DMS 273 treated with DMSO at 0.1 percent for 48 hours (cell line): ENCODE measurements at regions not wholly inside any gene's neighbourhood (a gene's known extent, or its start where the extent isn't known, plus 50 kb on each side); places are given as distances from the start of the nearest gene placed in this dataset.
"Not testable (repeated sequence)": the region's sequence is repeated elsewhere in the genome, so short reads cannot be mapped to it uniquely, and the experiment has no call there.

Experiments
- DNase-seq: peaks from one replicate; lab custom pipeline; 2025; lab: John Stamatoyannopoulos, UW

DNA sequence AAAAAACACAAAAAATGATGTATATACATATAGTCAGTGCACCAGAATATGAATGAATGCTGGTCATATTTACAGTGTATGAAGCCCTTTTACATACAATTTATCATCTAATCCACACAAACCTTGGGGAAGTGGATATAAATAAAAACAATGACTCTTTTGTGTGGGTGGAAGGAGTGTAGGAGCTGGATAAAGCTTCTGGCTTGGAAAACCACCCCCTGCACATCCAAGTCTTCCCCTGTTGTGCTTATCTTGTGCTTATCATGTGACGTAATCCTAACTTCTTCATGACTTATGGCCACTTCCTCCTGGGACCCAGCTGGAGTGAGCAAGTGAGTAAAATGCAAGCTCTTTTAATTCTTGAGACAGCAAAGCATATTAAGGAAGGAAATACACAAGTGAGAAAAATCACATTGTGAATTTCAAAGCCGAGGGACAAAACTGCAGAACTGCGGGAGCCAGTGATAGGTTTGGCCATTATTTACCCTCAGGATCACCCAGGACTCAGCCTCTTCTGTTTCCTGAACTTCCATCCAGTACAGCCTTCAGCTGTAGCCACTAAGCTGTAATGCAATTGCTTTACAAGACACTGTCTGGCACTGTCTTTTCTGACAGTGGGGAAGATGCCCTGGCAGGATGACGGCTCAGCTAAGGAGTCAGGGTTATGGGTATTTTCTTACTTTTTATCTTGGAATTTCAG is 104.0 kb upstream of the PPM1J start:
- DNase-seq: no peak

DNA sequence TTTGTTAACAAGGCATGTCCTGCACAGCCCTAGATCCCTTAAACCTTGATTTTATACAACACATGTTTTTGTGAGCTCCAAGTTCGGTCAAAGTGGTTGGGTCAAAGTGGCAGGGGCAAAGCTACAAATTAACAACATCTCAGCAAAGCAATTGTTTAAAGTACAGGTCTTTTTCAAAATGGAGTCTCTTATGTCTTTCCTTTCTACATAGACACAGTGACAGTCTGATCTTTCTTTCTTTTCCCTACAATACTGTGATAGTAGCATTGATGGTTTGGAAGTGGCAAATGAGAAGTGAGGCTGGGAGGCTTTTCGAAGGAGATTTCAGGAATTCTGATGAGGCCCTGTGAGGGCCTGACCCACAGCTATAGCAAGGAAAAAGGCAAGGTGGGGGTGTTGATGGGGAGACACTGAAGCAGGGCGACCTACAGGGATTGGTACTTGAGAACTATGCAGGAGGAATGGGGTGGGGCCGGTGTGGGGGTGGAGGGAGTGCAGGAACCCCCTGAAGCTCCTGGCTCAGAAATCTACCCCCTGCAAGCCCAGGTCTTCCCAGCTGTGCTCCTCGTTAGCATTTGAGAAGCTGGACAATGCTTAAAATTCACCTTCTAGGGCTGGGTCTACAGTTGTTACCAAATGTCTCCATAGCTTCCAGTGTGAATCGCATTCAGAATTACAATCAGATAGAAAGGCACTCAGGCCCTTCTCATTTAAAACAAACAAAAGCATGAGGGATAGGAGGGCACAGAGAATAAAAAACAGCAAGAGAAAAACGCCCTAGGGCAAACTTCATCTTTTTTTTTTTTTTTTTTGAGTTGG is 102.6 kb upstream of the PPM1J start:
- DNase-seq: no peak

DNA sequence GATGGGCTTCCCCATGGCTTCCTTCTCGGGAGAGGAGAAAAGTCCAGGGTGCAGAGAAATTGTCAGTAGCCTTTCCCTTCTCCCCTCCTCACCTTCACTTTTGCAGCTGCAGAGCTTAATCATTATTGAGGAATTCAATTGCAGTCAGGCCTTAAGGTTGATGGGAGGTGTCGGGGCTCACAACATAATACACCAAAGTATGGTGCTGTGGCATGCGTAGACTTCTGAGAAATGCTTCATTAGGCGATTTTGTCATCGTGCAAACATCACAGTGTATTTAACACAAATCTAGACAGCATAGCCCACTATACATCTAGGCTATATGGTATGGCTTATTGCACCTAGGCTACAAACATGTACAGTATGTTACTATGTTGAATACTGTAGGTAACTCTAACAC is 100.2 kb upstream of the PPM1J start:
- DNase-seq: no peak

DNA sequence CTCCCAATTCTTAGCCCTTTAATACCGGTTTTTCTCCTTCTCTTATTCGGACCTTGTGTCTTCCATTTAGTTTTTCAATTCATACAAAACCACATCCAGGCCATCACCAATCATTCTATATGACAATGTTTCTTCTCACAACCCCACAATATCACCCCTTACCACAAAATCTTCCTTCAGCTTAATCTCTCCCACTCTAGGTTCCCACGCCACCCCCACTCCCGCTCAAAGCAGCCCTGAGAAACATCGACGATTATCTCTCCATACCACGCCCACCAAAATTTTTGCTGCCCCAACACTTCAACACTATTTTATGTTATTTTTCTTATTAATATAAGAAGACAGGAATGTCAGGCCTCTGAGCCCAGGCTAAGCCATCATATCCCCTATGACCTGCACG is 99.5 kb upstream of the PPM1J start:
- not testable (repeated sequence) for DNase-seq

DNA sequence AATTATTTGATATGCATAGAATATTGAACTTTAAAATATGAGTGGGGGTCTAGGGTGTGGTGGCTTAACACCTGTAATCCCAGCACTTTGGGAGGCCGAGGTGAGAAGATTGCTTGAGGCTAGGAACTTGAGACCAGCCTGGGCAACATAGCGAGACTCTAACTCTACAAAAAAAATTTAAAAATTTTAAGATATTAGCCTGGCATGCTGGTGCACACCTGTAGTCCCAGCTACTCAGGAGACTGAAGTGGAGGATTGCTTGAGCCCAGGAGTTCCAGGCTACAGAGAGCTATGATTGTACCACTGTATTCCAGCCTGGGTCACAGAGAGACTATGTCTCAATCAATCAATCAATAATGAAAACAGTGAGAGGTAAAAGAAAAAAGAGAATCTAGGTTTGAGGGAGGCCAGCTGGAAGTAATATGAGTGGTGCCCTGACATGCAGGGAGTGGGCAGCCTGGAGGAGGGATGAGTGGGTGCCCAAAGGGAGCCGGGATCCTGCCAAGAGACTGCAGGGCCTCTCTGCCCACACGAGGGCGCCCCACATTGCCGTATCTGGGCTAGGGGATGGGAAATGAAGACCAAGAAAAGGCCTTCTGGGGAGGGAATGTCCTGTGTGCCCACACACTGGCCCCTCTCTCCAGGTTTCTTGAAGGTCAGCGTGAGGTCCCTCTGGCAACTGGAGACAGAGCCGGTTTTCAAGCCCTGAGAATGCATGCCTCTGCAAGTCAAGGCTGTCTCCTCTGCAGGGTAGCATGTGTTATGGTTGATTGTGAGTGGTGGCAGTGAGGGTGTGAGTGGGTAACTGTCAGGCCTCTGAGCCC is 93.9 kb upstream of the PPM1J start:
- no peak for DNase-seq

DNA sequence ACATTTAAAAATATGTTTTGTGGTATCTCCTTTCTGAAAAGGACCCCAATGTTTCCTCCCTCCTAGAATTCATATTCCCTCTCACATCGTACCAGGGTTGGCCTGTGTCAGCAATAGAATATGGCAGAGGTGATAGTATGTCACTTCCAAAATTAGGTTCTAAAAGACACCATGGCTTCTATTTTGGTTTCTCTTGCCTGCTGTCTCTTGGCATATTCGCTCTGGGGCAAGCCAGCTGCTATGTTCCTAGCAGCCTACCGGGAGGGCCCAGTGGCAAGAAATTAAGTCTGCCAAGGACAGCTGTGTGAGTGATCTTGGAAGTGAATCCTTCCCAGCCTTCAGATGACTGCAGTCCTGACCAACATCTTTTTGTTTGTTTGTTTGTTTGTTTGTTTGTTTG is 92.9 kb upstream of the PPM1J start:
- no peak for DNase-seq

DNA sequence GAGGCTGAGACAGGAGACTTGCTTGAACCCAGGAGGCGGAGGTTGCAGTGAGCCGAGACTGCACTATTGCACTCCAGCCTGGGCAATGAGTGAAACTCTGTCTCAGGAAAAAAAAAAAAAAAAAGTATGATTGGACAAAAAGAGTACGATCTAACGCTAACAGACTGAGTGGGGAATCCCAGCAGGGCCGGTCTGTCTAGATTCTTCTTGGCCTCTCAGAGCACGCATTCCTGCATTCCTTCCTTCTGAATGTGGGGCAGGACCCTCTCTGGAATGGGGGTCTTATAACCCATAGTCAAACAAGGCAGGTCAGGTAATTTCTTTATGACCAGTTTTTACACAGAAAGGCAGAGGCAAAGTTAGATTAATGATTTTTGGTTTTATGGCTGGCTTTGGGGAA is 92.0 kb upstream of the PPM1J start:
- no peak for DNase-seq

DNA sequence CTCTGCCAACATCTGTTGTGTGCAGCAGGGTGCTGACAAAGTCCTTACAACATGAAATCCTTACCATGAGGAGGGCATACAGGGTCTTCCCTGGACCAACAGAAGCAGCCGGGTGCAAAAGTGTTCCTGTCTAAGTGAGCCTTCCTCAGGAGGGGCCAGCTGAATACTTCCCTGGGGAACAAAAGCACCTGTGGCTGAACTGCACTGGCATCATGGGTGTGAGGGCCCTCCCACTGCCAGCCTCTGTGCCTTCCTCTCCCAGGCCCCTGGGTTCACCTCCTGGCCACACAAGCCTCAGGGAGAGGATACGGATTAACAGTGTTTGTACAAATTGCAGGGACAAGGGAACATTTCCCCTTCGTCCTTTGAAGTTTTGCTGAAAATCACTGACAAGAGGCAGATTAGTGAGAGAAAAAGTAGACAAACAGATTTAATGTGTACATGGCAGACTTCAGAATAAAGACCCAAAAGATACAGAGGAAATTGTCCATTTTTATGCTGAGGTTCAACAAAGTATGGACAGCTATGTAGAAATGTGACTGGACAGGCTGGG is 91.0 kb upstream of the PPM1J start:
- DNase-seq: no peak

DNA sequence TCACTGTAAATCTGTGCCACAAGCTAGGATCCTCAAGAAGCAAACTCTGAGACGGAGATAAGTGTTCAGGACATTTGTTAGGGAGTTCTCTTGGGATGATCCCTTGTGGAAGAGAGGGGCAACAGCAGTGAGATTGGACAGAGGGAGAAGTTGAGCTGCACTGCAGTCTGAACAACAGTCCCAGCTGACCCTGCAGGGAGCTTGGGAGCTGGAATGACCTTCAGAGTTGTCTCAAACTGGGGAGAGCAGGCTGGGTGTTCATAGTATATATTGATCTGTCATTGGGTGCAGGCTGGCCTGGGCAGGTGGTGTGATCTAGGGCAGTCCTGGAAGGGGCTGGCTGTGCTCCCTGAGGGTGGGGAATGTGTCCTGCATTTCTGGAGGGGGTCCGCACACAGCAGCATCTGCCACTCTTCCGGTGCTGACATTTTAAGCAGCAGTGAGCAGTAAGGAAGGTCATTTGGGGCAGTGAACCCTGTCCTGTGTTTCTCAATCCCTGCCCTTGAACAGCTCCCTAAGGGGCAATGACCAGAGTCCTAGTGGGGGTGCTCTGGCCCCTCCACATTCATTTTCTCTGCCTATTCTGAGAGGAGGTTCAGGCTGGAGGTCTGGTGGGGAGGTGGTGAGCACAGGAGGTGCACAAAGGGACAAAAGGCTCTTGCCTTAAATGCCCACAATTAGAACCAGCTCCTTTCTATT is 90.2 kb upstream of the PPM1J start:
- no peak for DNase-seq

DNA sequence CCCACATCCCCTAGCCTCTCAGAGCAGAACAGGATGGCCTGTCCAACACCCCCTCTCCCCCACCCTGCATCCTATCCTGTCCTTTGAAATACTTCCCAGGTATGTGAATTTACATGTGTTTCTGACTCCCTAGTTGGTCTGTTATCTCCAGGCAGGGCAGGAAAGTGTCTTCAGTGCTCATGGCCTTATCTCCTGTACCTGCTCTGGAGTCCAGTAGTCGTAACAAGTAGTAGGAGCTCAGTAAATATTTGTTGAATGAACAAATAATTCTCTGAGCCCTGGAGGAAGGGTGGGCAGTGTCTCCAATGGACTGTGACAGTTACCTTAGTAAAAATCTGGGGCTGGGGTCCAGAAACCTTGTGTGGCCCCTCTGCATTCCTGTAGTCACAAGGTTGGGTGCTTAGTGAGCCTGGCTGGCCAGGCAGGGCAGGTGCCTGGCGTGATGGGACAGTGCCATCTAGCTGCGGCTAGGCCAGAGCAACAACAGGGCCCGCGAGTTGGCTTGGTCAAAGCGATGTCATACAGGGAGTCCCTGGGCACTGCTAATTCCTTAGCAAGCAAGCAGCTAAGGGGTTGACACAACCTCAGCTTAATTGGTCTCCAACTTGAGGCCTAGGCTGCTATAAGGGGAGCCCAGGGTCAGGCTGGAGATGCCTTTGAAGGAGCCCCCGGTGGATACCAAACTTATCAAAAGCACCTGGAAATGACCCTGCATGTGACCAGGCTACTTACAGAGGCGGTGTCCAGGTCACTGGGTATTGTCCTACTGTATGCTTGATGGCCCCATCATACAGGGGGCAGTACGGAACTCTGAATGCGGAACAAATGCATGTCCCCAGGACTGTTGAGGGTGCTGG is 89.0 kb upstream of the PPM1J start:
- peak; percentile 21 for DNase-seq

DNA sequence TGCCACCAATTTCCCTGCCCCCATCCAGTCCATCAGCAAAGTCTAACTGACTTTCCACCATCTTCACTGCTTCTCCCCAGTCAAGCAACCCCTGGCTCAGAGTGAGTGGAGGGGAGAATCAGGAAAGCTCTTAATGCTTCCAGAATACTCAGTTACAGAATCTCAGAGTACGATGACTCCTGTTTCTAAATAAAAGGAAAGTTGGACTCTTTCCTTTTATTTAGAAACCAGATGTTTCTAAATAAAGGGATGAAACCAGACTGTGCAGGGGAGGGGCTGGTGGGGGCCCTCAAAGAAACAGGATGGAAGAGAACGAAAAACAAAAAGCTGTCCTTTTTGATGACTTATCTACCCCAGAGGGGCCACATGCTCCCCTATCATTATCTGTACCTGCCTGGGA is 85.2 kb upstream of the PPM1J start:
- DNase-seq: no peak

DNA sequence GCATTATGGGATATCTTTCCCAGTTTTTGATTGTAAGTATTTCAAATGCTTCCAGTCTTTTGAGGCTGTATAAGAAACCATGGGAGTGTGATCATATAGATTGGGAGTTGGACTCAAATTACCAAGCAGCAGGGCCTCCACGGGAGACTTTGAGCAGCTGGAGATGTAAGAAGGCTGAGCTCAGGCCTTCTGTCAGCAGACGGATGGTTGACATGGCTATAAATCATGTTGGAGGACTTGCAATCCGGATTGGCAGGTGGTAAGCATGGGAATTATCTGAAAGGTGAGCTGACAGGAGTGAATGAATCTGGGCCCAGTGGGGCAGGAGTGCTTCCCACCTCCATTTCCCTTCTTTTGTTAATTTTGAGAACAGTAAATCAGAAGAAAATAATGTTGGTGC is 83.2 kb upstream of the PPM1J start:
- peak; percentile 96 for DNase-seq

DNA sequence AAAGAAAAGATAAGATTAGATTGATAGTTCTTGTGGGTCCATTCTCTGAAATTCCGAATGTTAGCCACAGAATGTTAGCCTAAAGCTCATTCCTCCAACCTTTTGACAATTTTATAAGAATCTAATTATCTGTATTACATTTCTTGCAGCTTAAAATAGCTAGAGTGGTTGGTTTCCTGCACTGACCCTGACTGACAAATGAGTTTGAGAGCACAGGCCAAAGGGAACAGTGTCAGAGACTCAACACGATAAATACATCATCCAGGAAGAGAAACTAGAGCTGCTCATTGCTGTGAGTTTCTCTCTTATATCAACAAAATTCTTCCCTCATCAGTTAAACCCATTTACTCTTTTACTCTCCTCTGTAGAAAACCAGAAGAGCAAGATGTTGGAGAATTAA is 82.1 kb upstream of the PPM1J start:
- DNase-seq: no peak

DNA sequence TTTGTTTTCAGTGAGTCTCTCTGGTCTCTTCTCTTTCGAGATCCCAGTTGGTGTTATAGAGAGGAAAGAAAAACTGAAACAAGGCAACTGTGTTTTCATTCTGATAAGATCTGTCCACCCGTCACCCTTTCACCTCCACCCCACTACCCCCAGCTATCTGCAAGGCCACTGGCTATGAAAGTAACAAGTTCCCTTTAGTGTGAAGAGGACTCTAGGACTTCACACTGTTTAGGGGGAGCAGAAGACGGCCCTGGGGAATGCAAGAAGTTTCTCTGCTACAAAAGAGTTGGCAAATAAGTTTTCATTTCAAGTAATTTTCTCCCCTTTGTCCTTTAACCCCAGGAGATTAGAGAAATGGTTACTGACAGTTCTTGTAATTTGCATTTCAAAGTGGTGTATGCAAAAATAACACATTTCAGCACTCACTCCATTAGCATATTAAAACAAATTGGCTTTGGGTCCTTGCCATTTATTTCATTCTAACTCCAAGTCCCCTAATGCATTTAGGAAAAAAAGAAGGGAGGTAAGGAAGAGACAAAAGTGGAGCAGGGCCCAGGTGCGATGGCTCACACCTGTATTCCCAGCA is 79.6 kb upstream of the PPM1J start:
- DNase-seq: no peak

DNA sequence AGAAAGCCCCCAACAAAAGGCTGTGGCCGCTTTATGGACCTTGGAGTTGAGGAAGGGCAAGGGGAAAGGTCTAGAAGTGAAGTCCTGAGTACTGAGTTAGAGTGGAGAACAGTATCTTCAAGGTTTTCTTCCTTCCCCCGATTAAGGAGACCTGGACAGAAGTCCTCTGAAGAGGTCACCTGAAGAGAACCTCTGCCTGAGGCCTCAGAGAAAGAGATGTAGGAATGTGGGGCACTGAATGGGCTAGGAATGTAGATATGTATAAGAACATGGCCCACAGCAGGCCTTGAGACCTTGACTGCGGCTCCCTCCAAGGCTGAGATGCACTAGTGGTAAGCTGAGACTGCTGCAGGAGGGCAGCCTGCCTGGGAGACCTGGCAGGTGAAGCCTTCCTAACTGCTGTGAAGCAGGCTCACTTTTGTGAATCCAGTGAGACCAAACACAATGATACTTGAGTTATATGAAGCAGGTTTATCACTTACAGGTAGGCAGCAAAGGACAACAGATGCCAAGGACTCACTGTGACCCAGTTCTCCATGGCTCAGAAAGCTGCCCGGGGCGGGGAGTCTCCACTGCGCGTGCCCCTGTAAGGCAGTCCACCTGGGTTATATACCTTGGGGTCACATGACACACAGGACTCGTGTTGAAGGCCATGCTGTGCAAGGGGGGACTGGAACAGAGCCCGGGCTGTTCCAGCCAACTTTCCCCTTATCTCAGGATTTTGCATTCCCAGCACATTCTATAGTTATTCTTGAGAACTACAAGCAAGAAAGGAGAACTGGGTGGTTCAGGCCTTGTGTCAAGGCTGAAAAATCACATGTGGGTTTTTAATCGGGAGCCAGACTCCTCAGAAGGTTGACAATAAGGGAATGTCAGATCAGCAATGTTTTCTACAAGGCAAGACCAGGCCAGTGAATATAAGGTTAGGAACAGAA is 78.8 kb upstream of the PPM1J start:
- DNase-seq: no peak

DNA sequence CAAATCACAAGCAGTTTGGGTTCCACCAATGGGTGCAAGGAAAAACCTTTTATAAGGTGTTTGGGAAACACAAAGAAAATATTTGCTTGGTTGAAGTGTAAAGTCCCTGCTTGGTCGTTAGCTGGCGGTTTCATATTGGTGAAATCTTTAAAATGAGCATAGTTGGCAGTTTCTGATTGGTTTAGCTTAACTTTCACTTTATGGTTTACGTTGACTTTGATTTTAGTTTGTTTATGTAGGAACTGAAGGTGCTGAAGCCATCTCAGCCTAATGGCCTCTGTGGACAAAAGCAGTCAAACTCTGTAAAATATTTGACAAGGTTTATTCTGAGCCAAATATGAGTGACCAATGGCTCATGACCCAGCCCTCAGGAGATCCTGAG is 76.6 kb upstream of the PPM1J start:
- no peak for DNase-seq

DNA sequence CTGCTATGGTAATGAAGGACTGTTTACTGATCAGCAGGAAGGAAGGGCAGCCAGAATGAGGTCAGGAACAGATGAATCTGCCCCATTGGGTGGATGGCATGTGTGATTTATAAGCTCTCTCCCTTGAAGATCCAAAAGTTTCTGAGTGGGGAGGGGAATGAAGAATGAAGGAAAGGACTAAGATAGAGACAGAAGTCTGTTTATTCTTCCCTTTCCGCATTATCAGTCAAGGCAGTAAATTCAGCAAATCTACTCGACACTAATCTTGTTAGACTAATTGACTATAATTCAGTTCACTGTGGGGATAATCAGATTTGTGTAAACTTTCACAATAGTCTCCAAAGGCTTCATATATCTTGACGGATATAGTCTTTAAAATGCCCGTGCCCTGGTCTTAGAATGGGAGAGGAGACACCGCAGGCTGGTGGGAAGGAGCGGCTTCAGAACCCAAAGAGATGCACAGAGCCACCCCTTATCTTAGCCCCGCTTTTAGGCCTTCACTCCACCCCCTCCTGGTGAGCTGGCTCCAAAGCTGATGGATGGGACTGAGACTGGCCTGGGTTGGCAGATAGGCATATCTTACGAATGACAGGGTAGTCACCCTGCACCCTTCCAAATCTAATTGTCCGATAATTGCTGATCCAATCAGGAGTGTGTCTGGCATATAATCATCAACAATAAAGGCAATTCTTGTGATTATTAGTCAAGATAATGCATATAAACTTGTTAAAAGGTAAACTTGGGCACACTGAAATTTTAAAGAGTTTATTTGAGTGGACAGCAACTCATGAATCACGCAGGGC is 76.0 kb upstream of the PPM1J start:
- no peak for DNase-seq

DNA sequence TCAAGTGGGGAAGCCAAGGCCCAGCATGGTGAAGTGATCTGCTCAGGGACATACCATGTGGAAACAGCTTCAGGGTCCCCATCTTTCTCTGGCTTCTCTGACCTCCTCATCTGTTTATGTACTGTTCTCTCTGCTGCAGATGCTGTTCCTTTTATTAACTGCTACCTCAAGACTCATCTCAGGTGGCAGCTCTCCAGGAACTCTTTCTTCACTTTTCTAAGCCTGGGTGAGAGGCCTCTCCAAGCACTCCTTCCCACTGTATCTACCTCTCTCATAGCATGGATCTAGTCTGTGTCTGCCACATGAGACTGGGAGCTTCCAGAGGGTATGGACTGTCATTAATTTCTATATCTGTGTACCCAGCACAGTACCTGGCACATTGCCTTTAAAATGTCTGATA is 73.4 kb upstream of the PPM1J start:
- DNase-seq: no peak

DNA sequence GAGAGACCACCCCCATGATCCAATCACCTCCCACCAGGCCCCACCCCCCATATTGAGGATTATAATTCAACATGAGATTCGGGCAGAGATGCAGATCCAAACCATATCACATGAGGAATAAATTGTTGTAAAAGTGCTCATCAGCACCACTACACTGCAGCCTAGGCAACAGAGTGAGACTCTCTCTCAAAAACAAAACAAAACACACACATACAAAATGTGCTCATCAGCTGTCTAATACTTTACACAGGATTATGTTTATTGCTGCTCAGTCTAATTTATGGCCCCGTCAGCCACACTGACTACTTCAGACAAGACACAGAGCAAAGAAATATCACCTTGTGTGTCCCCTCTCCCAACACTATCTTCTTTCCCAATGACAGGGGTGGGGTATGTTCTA is 72.9 kb upstream of the PPM1J start:
- no peak for DNase-seq
